AG10803 (cell line): ENCODE measurements at regions not wholly inside any gene's neighbourhood (a gene's known extent, or its start where the extent isn't known, plus 50 kb on each side); places are given as distances from the start of the nearest gene placed in this dataset.

ENCODE experiments used
- DNase-seq: peaks from one replicate; pipeline ENCODE4 v3.0.0; 2010; ENCODE audit warnings: low read depth
- H3K4me3 ChIP-seq: 2 replicates; pipeline ENCODE4 v1.5.1; 2011; ENCODE audit warnings: mild to moderate bottlenecking, low read length, control low read depth
- CTCF ChIP-seq: conservative IDR thresholded peaks from 2 replicates; pipeline ENCODE4 v1.5.1; 2011; ENCODE audit warnings: mild to moderate bottlenecking, low read length, control low read depth, inconsistent platforms

- no peak for TF ChIP-seq CTCF
- no peak for DNase-seq
Observed at GRCh38 chr11:90556606-90557005, 333.8 kb upstream of the CHORDC1 start.

GRCh38 chr11:90556026-90556425 lies 333.2 kb upstream of the CHORDC1 start:
- TF ChIP-seq CTCF, result no peak
- no peak for DNase-seq
- H3K4me3 ChIP-seq, result no peak overlapping the region

More at GRCh38 chr11:90556606-90557005, 333.8 kb upstream of the CHORDC1 start:
- no peak overlapping the region for H3K4me3 ChIP-seq

GRCh38 chr11:90555477-90555876 lies 332.6 kb upstream of the CHORDC1 start:
- no peak for TF ChIP-seq CTCF
- DNase-seq, result no peak
- H3K4me3 ChIP-seq, result no peak overlapping the region

- no peak for TF ChIP-seq CTCF
- no peak for DNase-seq
- no peak overlapping the region for H3K4me3 ChIP-seq
Observed at GRCh38 chr11:90542092-90542491, 319.2 kb upstream of the CHORDC1 start.

- DNase-seq, result no peak
- H3K4me3 ChIP-seq, result no peak overlapping the region
- no peak for TF ChIP-seq CTCF
Observed at GRCh38 chr11:90536301-90536700, 313.5 kb upstream of the CHORDC1 start.

GRCh38 chr11:90532125-90532524 lies 309.3 kb upstream of the CHORDC1 start:
- DNase-seq, result no peak
- TF ChIP-seq CTCF, result no peak
- H3K4me3 ChIP-seq, result no peak overlapping the region

- DNase-seq, result no peak
- H3K4me3 ChIP-seq, result no peak overlapping the region
- no peak for TF ChIP-seq CTCF
Observed at GRCh38 chr11:90531001-90531400, 308.2 kb upstream of the CHORDC1 start.
